DMS114 treated with DMSO at 0.1 percent for 48 hours (cell line): ENCODE measurements at regions not wholly inside any gene's neighbourhood (a gene's known extent, or its start where the extent isn't known, plus 50 kb on each side); places are given as distances from the start of the nearest gene placed in this dataset.
"Not testable (repeated sequence)": the region's sequence is repeated elsewhere in the genome, so short reads cannot be mapped to it uniquely, and the experiment has no call there.

Source experiments
- DNase-seq: peaks from one replicate; lab custom pipeline; 2025; ENCODE audit not compliant: unreplicated experiment; lab: John Stamatoyannopoulos, UW

DNA sequence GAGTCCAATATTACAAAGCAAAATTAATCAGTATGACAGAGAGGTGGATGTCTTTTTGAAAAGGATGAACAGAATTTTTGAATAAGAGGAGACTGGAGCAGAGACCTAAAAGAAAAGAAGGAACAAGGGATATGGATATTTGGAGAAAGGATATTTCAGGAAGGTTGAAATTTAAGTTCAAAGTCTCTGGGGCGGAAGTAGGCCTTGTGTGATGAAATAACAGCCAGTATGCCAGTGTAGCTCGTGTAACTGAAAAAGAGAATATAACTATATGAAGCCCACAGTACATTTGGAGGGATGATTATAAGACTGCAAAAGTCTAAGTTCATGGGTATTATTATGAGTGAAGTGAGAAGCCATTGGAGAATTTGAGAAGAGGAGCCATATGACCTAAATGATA lies 766.7 kb downstream of the GBE1 start:
- DNase-seq = no peak

DNA sequence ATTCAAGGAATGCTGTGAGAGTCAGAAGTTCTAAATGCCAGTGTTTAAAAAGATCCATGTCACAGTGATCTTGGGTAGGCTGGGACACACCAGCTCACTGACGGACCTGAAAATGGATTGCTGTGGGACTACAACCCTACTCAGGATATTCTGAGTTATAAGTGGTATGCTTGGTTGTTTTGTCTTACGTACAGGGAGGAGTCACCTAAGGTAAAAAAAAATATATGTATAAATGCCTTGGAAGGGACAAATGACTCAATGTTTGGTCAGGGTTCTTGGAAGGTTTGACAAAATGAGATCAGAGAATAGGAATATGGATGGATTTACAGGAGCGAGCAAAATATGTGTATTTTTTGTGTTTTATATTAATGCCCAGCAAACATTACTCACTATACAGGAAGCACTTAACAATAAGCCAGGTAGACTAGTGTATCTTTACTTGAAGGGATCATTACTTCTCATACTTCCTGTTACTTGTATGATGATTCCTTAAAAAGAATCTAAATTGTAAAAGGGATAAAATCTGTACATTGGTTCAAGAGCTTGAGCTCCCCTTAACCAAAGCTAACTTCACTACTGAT lies 767.3 kb downstream of the GBE1 start:
- no peak for DNase-seq

GRCh38 chr3:80993241-80993945 lies 768.1 kb downstream of the GBE1 start:
- no peak for DNase-seq

DNA sequence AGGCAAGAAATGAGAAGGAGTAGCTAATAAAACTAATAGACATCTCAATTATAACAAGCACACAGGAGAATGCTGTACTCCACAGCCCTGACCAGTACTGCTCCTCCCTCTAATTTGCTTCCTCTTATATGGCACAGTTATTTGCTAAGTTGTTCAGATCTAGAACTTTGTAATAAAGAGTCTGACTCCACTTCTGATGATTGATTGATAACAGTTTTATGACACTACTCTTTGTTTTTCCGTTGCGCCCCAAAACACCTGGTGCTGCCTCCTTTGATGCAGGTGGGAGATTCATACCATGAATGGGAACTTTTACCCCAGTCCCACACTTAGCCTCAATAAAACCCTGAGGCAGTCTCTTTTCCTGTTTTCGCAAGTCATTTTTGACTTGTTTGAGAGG lies 777.7 kb downstream of the GBE1 start:
- no peak for DNase-seq

- no peak for DNase-seq
Observed at GRCh38 chr3:80978216-80978969, 783.1 kb downstream of the GBE1 start.

GRCh38 chr3:80970292-80970691 lies 791.2 kb downstream of the GBE1 start:
- no peak for DNase-seq

DNA sequence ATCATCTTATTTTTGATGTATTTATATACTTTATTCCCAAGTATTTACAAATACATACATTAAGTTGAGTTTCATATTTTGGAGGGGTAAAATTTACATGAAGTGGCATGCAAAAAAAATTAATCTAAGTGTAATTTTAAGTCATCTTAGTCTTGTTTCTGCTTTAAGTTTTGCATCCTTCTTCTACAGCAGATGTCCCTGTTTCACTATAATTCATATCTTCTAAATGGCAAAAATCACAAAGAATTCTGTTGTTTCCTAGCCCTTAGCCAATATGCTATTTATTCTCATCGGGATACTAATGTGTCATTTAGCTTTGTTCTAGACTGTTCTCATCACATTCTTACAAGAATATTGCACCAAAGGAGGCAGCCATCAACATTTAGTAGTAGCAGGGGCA lies 831.9 kb downstream of the GBE1 start:
- DNase-seq = no peak

DNA sequence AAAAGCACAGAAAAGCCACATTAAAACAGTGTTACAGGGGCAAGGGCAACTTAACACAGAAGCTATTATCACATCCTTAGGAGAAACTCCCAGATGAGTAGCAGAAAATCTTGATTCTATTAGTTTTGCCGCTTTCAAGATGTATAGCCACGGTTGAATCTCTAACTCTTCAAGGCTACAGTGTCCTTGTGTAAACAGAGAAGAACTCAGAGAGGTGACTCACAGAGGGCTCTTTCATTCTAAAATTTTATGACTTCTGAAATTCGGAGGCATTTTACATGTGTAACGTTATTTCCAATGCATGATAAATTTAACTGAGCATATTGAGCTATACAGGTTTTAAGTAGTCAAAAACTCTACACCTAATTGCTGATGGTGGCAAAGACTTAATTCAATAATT lies 846.6 kb downstream of the GBE1 start:
- no peak for DNase-seq

GRCh38 chr3:80898211-80898610 lies 863.2 kb downstream of the GBE1 start:
- DNase-seq = no peak

- not testable (repeated sequence) for DNase-seq
Observed at GRCh38 chr3:80897005-80897404, 864.4 kb downstream of the GBE1 start.

GRCh38 chr3:80890571-80890970 lies 870.9 kb downstream of the GBE1 start:
- no peak for DNase-seq

DNA sequence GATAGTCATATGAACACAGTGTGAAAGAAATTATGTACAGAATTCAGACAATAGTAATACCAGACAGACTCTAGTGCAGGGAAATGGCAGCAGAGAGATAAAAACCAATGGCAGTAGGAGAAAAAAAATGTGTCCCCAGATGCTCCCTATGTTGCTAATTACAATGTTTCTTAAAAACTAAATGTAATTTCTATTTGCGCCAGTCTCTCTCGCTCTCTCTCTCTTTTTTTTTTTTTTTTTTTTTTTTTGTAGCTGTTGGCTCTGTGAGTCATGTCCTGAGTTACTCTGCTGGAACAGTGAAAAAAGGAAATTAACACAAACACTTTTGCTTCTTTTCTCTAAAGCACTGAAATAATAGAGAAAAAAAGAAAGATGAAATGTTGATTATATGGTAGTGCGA lies 871.9 kb downstream of the GBE1 start:
- DNase-seq = no peak

GRCh38 chr3:80870476-80871041 lies 890.9 kb downstream of the GBE1 start:
- DNase-seq = no peak

DNA sequence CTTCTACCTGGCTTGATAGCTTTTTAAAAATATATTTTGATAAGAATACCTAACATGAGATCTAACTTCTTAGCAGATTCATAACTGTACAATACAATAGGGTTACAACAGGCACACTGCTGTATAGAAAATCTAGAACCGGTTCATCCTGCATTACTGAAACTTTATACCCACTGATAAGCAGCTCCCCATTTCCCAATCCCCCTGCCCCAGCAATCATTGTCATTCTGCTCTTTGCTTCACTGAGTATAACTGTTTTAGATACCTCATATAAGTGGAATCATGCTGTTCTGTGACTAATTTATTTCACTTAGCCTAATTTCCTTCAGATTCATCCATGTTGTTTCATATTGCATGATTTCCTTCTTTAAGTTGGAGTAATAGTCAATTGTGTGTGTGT lies 906.0 kb downstream of the GBE1 start:
- DNase-seq = no peak

GRCh38 chr3:80836395-80836794 lies 925.0 kb downstream of the GBE1 start:
- DNase-seq = no peak

DNA sequence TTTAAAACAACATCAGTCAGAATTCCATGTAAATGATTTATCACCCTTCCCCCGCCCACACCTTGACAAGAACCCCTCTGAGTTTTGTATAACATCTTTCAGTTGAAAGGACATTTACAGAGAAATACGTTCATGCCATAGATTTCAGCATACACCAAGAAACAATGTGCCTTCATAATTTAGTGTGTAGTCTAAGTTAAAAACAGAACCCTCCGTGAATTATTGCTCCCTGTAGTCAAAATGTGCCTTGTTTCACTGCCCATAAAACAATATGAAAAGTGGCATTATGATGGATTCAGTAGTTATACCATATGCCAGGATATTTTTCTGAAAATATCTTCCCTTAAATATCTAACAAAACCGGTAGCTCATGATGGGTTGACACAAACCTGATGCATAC lies 953.9 kb downstream of the GBE1 start:
- no peak for DNase-seq

GRCh38 chr3:80806673-80807072 lies 954.8 kb downstream of the GBE1 start:
- no peak for DNase-seq

DNA sequence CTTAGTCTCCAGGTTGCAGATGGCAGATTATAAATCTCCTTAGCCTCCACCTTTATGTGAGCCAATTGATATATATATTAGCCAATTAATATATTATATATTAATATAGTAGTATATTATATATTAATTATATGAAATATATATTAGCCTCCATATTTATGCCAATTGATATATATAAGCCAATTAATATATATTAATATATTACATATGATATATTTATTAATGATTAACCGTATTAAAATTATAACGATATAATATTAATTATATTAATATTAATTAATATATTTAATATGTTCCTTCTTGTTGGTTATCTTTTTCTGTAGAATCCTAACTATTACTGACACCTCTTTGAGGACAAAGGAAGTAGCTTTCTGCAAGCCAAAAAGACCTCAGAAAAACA lies 972.5 kb downstream of the GBE1 start:
- DNase-seq = no peak

DNA sequence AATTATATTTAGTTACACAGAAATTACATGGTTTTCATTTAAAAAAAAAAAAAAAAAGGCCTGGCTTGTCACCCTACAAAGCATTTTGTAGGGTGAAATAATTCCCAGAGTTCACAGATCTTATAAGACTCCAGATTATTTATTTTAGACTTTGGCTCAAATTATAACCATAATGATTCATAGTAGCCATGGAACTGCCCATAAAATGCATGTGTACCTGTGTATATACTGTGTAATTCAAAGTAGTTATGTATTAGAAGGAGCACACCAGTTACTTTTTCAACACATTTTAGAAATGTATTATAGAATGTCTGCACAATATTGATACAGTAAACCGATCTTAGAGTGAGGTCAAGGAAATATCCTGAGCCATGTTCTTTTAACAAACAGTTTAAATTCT lies 975.6 kb downstream of the GBE1 start:
- no peak for DNase-seq

DNA sequence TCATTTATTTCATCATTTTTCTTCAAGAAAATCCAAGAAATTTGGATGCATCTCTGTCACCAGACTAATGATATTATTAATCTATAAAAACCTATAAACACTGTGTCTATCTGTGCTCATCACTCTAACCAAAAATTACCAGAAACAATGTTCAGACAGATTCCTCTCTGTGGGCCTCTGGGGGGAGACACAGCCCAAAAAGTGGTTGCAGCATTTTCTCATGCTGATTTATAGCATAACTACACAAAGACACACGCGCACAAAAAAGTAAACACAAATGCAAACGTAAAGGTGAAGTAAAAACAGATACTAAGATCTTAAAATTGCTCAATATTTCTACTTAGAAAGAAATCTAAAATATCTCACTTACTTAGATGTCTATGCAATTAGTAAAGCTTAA lies 976.0 kb downstream of the GBE1 start:
- DNase-seq = no peak

DNA sequence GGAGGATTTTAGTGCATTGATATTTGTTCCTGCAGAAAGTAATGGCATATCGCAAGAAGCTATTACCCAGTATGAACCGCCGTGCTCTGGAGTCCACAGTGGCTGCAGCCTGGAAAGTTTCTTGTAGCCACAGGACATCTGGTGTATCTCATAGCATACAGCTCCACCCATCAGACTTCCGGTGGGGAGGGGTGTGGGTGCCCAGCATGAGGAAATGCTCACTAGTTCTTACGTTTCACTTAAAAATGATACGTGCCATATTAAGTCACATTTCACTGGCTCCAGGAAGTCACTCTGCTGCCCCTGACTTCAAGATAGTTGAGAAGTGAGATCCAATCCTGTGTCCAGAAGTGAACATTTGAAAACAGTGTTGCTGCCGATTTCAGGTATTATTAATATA lies 990.4 kb downstream of the GBE1 start:
- no peak for DNase-seq
